Panc1 (cell line): ENCODE measurements at regions not wholly inside any gene's neighbourhood (a gene's known extent, or its start where the extent isn't known, plus 50 kb on each side); places are given as distances from the start of the nearest gene placed in this dataset.

Source experiments
- CTCF ChIP-seq: fragments of 450-650 bp; IDR thresholded peaks from 2 replicates; pipeline ENCODE4 v1.5.1; 2017; ENCODE audit warnings: mild to moderate bottlenecking
- REST ChIP-seq, 2 experiments: IDR thresholded peaks; 2 replicates each; pipeline ENCODE4 v1.6.1; 2011 to 2012; ENCODE audit warnings: low read depth in 2 of 2, control low read depth in 1 of 2, low read length in 1 of 2, mild to moderate bottlenecking in 1 of 2, moderate library complexity in 1 of 2; ENCODE audit not compliant: insufficient read depth in 1 of 2
- SIN3A ChIP-seq: IDR thresholded peaks from 2 replicates; pipeline ENCODE4 v1.6.1; 2012; ENCODE audit warnings: low read depth, mild to moderate bottlenecking, low read length, moderate library complexity, borderline replicate concordance; ENCODE audit not compliant: insufficient read depth

GRCh38 chr1:93738075-93738622 lies 56.5 kb upstream of the BCAR3 start:
- TF ChIP-seq CTCF (no peak), REST (IDR thresholded peaks at IDR 0.05; ENCODE audit: insufficient read depth in 1 of 2, low read depth in 2 of 2, low read length in 1 of 2) (no peak), SIN3A (no peak)
